GM21447 (cell line): ENCODE measurements at regions not wholly inside any gene's neighbourhood (a gene's known extent, or its start where the extent isn't known, plus 50 kb on each side); places are given as distances from the start of the nearest gene placed in this dataset.
"Not testable (repeated sequence)": the region's sequence is repeated elsewhere in the genome, so short reads cannot be mapped to it uniquely, and the experiment has no call there.

Source experiments
- ATAC-seq: cut with Tn5 transposase; IDR thresholded peaks from one replicate; pipeline ENCODE4 v1.9.1; 2021; ENCODE audit not compliant: unreplicated experiment

GRCh38 chr12:89289720-89290119 is 62.6 kb downstream of the DUSP6 start:
- no peak for ATAC-seq

GRCh38 chr12:89288959-89289358 is 63.3 kb downstream of the DUSP6 start:
- no peak for ATAC-seq

DNA sequence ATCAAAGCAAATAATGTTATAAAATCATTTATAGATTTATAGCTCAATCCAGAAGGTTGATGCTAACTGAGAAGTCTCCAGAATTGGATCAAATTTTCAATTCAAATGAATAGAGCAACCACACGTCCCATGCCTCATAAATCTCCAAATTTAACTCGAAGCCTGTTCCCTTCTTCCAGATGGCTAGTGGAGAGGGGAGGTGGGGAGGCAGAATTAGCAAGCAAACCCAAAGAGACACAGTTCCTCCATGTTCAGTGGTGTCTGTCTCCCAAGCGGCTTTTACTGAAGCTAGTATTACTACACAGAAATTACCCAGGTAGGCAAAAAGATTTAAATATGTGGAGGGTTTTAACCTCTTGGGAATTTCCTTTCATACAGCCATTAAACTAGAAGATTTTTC is 65.8 kb downstream of the DUSP6 start:
- no peak for ATAC-seq

DNA sequence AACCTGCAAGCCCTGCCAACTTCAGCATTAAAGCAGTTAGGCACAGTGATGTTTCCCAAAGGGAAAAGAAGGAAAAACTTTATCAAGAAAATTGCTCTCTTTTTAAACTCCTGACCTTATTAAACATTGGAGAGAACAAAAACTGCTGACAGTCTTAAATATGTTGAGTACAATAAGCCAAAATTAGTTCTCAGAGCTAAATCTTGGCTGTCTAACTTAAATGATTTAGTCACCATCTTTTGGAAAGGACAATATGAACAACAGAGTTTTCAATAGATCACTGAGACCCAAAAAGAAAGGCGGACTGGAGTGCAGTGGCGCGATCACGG is 70.8 kb downstream of the DUSP6 start:
- ATAC-seq = no peak

GRCh38 chr12:89280833-89281538 is 71.3 kb downstream of the DUSP6 start:
- ATAC-seq = no peak

DNA sequence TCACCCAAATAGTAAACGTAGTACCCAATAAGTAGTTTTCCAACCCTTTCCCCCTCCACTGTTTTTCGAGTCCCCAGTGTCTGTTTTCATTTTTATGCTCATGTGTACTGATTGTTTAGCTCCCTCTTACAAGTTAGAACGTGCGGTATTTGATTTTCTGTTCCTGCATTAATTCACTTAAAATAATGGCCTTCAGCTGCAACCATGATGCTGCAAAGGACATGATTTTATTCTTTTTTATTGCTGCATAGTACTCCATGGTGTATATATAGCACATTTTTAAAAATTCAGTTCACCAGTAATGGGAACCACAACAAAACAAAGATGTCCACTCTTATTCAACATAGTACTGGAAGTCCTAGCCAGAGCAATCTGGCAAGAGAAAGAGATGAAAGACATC is 72.8 kb downstream of the DUSP6 start:
- ATAC-seq = no peak

- no peak for ATAC-seq
Measured at GRCh38 chr12:89278862-89279261, 73.4 kb downstream of the DUSP6 start.

- no peak for ATAC-seq
Measured at GRCh38 chr12:89278169-89278568, 74.1 kb downstream of the DUSP6 start.

GRCh38 chr12:89276860-89277259 is 75.4 kb downstream of the DUSP6 start:
- ATAC-seq = no peak

- no peak for ATAC-seq
Measured at GRCh38 chr12:89273525-89273924, 78.8 kb downstream of the DUSP6 start.

GRCh38 chr12:89270548-89270947 is 81.8 kb downstream of the DUSP6 start:
- no peak for ATAC-seq

DNA sequence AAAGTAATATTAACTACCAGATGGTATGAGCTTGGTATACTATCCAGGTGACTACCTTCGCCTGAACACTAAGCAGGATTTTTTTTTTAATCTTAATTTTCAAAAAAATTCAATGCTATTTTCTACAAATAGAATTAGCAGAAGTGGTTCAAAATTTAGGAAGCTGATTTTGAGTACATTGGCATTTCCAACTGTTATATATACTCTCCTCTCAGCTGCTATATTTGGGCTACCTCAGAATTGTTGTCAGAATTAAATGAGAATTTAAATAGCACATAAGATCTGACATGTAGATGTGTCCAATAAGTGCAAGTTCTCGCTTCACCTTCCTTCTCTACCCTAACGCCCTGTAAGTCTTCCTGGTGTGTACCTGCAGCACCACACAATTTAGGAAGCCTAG is 83.1 kb downstream of the DUSP6 start:
- ATAC-seq = no peak

DNA sequence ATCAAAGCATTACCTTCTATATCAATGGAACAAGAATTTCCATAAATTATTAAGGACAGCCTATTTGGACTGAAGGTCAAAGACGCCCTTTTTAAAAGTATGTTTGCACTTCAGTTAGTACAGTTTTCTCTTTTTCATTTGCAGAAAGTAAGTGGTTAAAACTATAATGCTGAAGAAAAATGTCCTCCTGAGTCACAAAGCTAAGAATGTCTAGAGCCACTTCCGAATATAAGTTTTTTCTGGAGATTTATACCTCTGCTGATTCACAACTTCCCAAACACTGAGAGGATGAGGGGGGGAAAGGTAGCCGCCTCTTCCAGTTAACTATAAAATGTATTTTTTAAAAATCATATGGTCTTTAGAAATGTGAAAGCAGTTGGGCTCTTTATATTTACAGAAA is 84.9 kb downstream of the DUSP6 start:
- ATAC-seq = no peak

GRCh38 chr12:89266574-89267188 is 85.6 kb downstream of the DUSP6 start:
- not testable (repeated sequence) for ATAC-seq

DNA sequence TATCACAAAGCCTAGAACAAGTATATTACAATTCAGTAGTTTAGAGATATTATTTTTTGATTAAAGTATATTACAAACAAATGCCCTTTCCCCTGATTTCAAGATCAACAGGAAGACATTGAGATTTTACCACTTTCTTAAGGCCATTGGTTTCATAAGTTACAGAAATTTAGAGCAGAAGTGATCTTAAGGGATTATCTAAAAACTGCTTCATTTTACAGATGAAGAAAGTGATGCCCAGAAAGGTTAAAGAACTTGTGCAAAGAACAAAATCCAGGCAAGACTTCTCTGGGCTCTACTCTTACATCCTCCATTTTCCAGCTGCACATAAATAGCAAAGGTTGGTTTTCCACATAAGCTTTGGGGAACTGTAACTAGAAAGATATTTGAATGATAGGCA is 87.5 kb downstream of the DUSP6 start:
- ATAC-seq = no peak

DNA sequence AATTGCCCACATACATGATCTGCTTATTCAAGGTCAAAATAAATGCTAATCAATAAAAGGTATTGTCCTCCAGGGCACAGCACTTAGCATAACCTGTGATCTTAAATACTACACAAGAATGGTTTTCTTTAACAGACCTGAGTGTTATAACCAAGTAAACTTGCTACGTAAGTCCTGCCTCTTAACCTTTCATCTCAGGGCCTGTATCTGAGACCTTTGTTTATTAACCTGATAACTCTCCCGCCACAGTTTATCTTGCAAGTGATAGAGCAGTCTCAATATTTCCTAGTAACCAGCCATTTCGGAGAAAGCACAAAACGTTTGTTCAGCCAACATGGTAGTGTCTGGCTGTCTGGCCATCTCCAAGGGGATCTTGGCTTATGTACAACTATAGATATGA is 88.4 kb downstream of the DUSP6 start:
- ATAC-seq = no peak

GRCh38 chr12:89262855-89263552 is 89.3 kb downstream of the DUSP6 start:
- no peak for ATAC-seq

- ATAC-seq = no peak
Measured at GRCh38 chr12:89261982-89262381, 90.3 kb downstream of the DUSP6 start.

DNA sequence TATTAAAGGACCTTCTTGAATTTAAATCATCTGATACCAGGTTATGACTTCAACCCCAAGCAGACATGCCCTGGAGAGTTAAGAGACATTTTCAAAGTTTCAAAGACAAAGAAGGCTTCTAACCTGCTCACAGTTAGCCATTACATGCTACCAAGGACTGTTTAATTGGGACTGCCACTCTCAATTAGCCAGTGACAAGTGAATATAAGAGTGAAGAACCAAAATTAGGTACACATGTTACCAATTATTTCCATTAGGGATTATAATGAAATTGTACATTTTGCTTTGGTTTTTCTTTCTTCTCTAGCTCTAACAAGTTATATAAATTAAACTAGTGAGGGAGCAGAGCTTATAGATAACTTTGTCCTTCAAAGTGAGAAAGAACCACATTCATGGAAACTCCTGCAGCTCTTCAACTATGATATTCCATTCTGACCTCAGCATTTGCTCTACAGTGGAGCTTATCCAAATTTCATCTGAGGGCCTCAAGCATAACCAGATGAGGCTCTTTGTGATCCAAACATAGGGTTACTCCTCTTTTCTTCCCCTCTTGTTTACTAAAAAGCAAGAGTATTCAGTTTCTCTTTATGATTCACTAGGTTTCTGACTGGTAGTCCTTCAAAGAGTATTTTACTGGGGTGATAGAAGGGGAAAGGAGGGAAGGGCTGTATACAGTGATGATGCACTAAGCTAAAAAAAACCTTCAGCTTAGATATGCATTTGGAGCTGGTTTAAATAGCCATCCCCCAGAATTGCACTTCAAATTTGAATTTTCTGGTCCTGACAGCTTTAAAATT is 91.3 kb downstream of the DUSP6 start:
- no peak for ATAC-seq

DNA sequence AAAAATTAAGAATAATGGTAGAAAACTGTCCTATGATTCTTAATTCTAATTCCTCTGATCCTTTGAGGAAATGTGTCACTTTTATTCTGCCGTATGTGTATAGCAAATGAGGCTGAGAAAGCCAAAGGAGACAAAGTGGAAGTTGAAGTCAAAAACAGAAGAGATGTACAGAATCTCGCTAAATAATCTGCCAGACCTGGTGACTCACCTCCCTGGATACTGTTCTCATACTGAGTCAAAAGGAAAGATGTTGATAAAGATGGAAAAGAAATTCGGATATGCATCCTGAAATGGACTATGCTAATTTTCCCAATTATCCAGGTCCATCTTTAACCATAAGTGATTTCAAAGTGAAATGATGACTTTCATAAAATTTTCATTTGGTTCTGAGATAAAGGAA is 92.5 kb downstream of the DUSP6 start:
- ATAC-seq = no peak

GRCh38 chr12:89258240-89258969 is 93.9 kb downstream of the DUSP6 start:
- ATAC-seq = no peak
